ENCODE measurements at regions not wholly inside any gene's neighbourhood (a gene's known extent, or its start where the extent isn't known, plus 50 kb on each side); places are given as distances from the start of the nearest gene placed in this dataset.

- Histone ChIP-seq H3K27ac (ENCODE audit: low read depth, low read length) (no peak overlapping the region), H3K9ac (ENCODE audit: low read length) (no peak overlapping the region), H3K4me1 (ENCODE audit: control insufficient read depth, insufficient read depth, low read length) (no peaks in the 10 kb centered on the region), H3K4me3 (ENCODE audit: low read length) (no peak overlapping the region), H3K27me3 (ENCODE audit: control insufficient read depth, insufficient read depth, low read length) (no peaks in the 10 kb centered on the region), H3K36me3 (ENCODE audit: control insufficient read depth, insufficient read depth, low read length) (no peaks in the 10 kb centered on the region)
Observed at GRCh38 chr5:2139478-2139877, 256.8 kb upstream of the IRX4 start.

GRCh38 chr5:2138896-2139295 is 256.2 kb upstream of the IRX4 start:
- Histone ChIP-seq H3K4me1 (ENCODE audit: control insufficient read depth, insufficient read depth, low read length) (no peaks in the 10 kb centered on the region), H3K36me3 (ENCODE audit: control insufficient read depth, insufficient read depth, low read length) (no peaks in the 10 kb centered on the region), H3K27ac (ENCODE audit: low read depth, low read length) (no peak overlapping the region), H3K9ac (ENCODE audit: low read length) (no peak overlapping the region), H3K27me3 (ENCODE audit: control insufficient read depth, insufficient read depth, low read length) (no peaks in the 10 kb centered on the region), H3K4me3 (ENCODE audit: low read length) (no peak overlapping the region)

DNA sequence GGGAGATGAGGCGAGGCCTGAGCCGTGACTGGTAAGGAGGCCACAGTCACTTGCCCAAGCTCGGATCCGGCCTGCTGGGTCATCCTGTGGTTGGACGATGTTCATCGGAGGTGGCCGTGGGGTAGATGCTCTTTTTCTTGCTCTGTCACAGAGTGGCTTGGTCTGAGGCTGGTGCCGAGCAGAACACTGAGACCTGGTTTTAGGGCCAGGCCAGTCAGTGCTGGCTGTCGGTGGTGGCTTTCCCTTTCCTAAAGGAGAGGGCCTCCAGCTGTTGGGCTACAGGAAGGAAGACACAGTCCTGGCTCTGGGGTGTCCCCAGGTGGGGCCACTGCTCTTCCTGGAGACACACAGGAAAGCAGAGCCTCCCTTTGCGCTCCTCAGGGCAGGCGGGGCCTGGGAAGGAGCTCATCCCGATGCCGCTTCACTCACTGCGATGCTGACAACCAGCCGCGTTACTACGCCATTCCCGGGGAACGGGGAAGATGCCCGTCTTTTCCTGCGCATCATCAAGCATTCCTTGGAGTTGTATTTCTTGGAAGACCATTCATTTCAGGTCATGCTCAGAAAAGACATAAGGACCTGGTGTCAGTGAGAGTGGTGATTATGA is 254.8 kb upstream of the IRX4 start:
- Histone ChIP-seq H3K27ac (ENCODE audit: low read depth, low read length) (no peak overlapping the region), H3K27me3 (ENCODE audit: control insufficient read depth, insufficient read depth, low read length) (no peaks in the 10 kb centered on the region)

GRCh38 chr5:2136728-2137333 is 254.1 kb upstream of the IRX4 start:
- H3K4me3 ChIP-seq (ENCODE audit: low read length) = no peak overlapping the region
- H3K36me3 ChIP-seq (ENCODE audit: control insufficient read depth, insufficient read depth, low read length) = no peaks in the 10 kb centered on the region
- H3K9ac ChIP-seq (ENCODE audit: low read length) = no peak overlapping the region
- H3K4me1 ChIP-seq (ENCODE audit: control insufficient read depth, insufficient read depth, low read length) = no peaks in the 10 kb centered on the region
- H3K27me3 ChIP-seq (ENCODE audit: control insufficient read depth, insufficient read depth, low read length) = no peaks in the 10 kb centered on the region
- H3K27ac ChIP-seq (ENCODE audit: low read depth, low read length) = no peak overlapping the region

More for the DNA sequence above, 254.8 kb upstream of the IRX4 start:
- Histone ChIP-seq H3K4me1 (ENCODE audit: control insufficient read depth, insufficient read depth, low read length) (no peaks in the 10 kb centered on the region), H3K9ac (ENCODE audit: low read length) (no peak overlapping the region), H3K36me3 (ENCODE audit: control insufficient read depth, insufficient read depth, low read length) (no peaks in the 10 kb centered on the region), H3K4me3 (ENCODE audit: low read length) (no peak overlapping the region)

- Histone ChIP-seq H3K9ac (ENCODE audit: low read length) (no peak overlapping the region), H3K4me3 (ENCODE audit: low read length) (no peak overlapping the region), H3K27me3 (ENCODE audit: control insufficient read depth, insufficient read depth, low read length) (no peaks in the 10 kb centered on the region), H3K27ac (ENCODE audit: low read depth, low read length) (no peak overlapping the region), H3K36me3 (ENCODE audit: control insufficient read depth, insufficient read depth, low read length) (no peaks in the 10 kb centered on the region), H3K4me1 (ENCODE audit: control insufficient read depth, insufficient read depth, low read length) (no peaks in the 10 kb centered on the region)
Observed at GRCh38 chr5:2135833-2136232, 253.1 kb upstream of the IRX4 start.

DNA sequence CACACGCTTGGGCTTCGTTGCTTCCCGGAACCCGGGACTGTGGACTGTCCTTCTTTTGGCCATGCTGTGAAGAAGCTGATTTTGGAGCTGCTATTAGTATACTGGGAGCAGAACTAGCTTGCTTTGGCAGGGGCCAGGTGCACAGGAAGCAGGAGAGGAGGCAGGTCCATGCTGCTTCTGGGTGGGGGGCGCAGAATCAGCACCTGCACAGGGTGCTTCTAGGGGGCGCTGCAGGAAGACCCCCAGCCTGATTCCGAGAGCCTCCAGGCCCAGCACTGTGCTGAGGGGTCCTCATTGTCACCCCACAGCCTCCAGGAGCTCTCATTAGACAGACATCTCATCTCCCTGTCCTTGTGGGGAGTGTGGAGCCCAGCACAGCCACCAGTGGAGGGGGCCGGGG is 252.6 kb upstream of the IRX4 start:
- no peak overlapping the region for H3K9ac ChIP-seq (ENCODE audit: low read length)
- H3K27ac ChIP-seq (ENCODE audit: low read depth, low read length) = no peak overlapping the region
- H3K4me1 ChIP-seq (ENCODE audit: control insufficient read depth, insufficient read depth, low read length) = no peaks in the 10 kb centered on the region
- H3K27me3 ChIP-seq (ENCODE audit: control insufficient read depth, insufficient read depth, low read length) = no peaks in the 10 kb centered on the region
- no peak overlapping the region for H3K4me3 ChIP-seq (ENCODE audit: low read length)
- no peaks in the 10 kb centered on the region for H3K36me3 ChIP-seq (ENCODE audit: control insufficient read depth, insufficient read depth, low read length)

DNA sequence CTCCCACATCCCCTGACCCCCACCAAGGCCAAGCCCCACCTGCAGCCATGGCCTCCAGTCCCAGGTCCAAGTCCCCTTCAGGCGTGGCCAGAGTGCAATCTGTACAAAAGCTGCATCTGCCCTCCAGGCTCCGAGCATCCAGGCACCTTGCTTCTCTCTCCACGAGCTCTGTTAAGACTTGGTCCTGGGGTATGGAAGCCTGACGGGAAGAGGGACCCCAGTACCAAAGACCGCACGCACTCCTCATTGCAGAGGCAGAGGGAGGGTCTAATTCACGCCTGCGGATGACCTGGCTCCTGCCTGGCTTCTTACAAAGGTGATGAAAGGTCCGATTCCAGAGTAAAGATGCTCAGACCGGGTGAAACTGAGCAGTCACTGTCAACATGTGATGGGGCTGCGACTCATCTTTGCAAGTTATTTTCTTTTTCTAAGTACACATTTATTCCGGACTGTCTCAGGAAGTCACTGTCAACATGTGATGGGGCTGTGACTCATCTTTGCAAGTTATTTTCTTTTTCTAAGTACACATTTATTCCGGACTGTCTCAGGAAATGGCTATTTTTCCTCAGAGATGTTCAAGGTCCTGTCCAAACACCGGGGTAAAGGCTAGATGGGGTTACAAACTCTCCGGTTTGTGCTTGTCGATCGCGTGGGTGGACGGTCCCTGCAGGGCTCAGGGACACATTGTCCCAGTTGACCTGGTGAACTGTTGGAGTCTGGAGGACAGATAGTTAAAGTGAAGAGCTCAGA is 252.0 kb upstream of the IRX4 start:
- H3K4me3 ChIP-seq (ENCODE audit: low read length) = no peak overlapping the region
- H3K27me3 ChIP-seq (ENCODE audit: control insufficient read depth, insufficient read depth, low read length) = no peaks in the 10 kb centered on the region
- no peaks in the 10 kb centered on the region for H3K36me3 ChIP-seq (ENCODE audit: control insufficient read depth, insufficient read depth, low read length)
- H3K9ac ChIP-seq (ENCODE audit: low read length) = no peak overlapping the region
- H3K4me1 ChIP-seq (ENCODE audit: control insufficient read depth, insufficient read depth, low read length) = no peaks in the 10 kb centered on the region
- no peak overlapping the region for H3K27ac ChIP-seq (ENCODE audit: low read depth, low read length)

DNA sequence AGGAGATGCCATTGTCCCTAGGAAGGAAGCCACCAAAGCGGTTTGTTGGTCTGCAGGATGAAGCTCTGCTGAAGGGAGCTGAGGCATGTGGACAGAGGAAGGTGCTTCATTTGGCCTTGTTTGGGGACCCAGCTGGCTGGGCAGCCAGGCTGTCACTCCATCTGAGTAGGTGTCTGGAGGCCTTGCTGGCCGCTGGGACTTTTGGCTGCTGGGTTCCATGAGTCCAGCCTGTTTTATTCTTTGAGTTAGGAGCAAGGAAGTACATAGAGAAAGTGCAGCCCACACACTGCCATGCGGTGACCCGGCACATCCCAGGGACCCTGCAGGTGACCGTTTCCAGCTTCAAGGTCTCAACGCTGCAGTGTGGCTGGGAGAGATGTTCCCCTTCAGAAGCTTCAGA is 251.2 kb upstream of the IRX4 start:
- Histone ChIP-seq H3K4me1 (ENCODE audit: control insufficient read depth, insufficient read depth, low read length) (no peaks in the 10 kb centered on the region), H3K27me3 (ENCODE audit: control insufficient read depth, insufficient read depth, low read length) (no peaks in the 10 kb centered on the region), H3K4me3 (ENCODE audit: low read length) (no peak overlapping the region), H3K27ac (ENCODE audit: low read depth, low read length) (no peak overlapping the region), H3K9ac (ENCODE audit: low read length) (no peak overlapping the region), H3K36me3 (ENCODE audit: control insufficient read depth, insufficient read depth, low read length) (no peaks in the 10 kb centered on the region)

DNA sequence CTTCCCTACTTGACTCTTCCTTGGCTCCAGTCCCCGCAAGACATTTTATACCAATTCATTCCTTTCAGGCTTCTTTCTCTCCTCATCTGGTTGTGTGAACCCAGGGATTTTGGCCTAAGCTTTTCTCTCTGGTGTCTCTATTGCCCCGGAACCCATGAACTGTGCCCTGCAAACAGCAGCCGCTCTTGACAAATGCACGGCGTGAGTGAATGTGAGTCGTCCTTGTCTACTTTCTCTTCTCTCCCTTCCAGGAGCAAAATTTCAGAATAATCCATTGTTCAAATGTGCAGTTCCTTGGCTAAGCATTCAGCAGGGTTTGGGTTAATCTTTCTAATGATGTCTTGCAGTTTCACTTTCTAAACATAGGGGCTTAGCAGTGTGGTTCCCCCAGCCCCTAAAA is 250.4 kb upstream of the IRX4 start:
- H3K9ac ChIP-seq (ENCODE audit: low read length) = no peak overlapping the region
- no peaks in the 10 kb centered on the region for H3K4me1 ChIP-seq (ENCODE audit: control insufficient read depth, insufficient read depth, low read length)
- H3K36me3 ChIP-seq (ENCODE audit: control insufficient read depth, insufficient read depth, low read length) = no peaks in the 10 kb centered on the region
- H3K27me3 ChIP-seq (ENCODE audit: control insufficient read depth, insufficient read depth, low read length) = no peaks in the 10 kb centered on the region
- H3K27ac ChIP-seq (ENCODE audit: low read depth, low read length) = no peak overlapping the region
- no peak overlapping the region for H3K4me3 ChIP-seq (ENCODE audit: low read length)

- Histone ChIP-seq H3K27me3 (ENCODE audit: control insufficient read depth, insufficient read depth, low read length) (no peaks in the 10 kb centered on the region), H3K4me3 (ENCODE audit: low read length) (no peak overlapping the region), H3K9ac (ENCODE audit: low read length) (no peak overlapping the region), H3K4me1 (ENCODE audit: control insufficient read depth, insufficient read depth, low read length) (no peaks in the 10 kb centered on the region), H3K27ac (ENCODE audit: low read depth, low read length) (no peak overlapping the region), H3K36me3 (ENCODE audit: control insufficient read depth, insufficient read depth, low read length) (no peaks in the 10 kb centered on the region)
Observed at GRCh38 chr5:2132497-2132847, 249.7 kb upstream of the IRX4 start.

- Histone ChIP-seq H3K27me3 (ENCODE audit: control insufficient read depth, insufficient read depth, low read length) (no peaks in the 10 kb centered on the region), H3K36me3 (ENCODE audit: control insufficient read depth, insufficient read depth, low read length) (no peaks in the 10 kb centered on the region), H3K27ac (ENCODE audit: low read depth, low read length) (no peak overlapping the region), H3K4me1 (ENCODE audit: control insufficient read depth, insufficient read depth, low read length) (no peaks in the 10 kb centered on the region), H3K4me3 (ENCODE audit: low read length) (no peak overlapping the region), H3K9ac (ENCODE audit: low read length) (no peak overlapping the region)
Observed at GRCh38 chr5:2131826-2132496, 249.2 kb upstream of the IRX4 start.

GRCh38 chr5:2131196-2131595 is 248.5 kb upstream of the IRX4 start:
- H3K4me1 ChIP-seq (ENCODE audit: control insufficient read depth, insufficient read depth, low read length) = no peaks in the 10 kb centered on the region
- H3K4me3 ChIP-seq (ENCODE audit: low read length) = no peak overlapping the region
- no peaks in the 10 kb centered on the region for H3K27me3 ChIP-seq (ENCODE audit: control insufficient read depth, insufficient read depth, low read length)

More at GRCh38 chr5:2131196-2131595, 248.5 kb upstream of the IRX4 start:
- no peaks in the 10 kb centered on the region for H3K36me3 ChIP-seq (ENCODE audit: control insufficient read depth, insufficient read depth, low read length)
- H3K9ac ChIP-seq (ENCODE audit: low read length) = no peak overlapping the region
- no peak overlapping the region for H3K27ac ChIP-seq (ENCODE audit: low read depth, low read length)
